GM19467 (cell line): ENCODE measurements at regions not wholly inside any gene's neighbourhood (a gene's known extent, or its start where the extent isn't known, plus 50 kb on each side); places are given as distances from the start of the nearest gene placed in this dataset.

Source experiments
- ATAC-seq: cut with Tn5 transposase; IDR thresholded peaks from one replicate; pipeline ENCODE4 v1.9.1; 2021; ENCODE audit warnings: mild to moderate bottlenecking, moderate library complexity; ENCODE audit not compliant: unreplicated experiment

DNA sequence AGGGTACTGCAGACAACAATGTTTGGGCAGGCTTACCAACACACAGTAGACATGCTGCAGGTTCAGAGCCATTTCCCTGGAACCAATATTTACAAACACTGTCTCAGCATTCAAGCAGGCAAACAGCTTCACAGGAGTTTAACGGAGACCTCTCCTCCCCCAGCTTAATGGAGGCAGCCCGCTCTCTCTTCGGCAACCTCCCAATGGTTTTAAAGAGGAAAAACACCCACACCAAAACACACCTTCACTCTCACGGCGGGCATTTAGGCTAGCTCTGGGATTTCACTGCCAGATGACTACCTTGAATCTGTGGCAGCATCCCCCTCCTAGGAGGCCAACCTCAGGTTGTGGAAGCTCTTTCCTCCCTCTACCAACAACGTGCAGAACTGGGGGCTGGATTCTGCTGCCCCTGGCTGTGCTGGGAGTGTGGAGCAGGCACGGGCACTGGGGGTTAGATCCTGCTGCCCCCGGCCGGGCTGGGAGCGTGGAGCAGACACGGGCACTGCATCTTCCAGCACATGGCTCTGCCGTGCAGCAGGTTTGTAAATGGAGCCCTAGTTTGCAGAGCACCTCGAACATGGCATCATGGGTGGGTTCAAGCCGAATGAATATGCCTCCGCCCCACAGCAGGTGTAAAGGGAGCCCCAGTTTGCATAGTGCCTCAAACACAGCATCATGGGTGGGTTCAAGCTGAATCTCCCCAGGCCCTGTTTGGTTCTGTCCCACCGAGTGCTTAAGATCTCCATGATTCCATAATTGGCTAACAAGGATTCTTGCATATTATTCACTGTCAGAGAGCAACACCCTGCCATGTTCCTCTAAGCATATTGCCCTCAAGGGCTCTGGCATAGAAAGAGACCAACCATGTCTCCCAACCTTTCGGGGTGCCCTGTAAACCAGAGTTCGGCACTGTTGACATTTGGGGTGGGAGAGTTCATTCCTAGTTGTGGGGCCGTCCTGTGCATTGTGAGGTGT is 86.4 kb downstream of the RBFOX3 start:
- ATAC-seq = no peak

DNA sequence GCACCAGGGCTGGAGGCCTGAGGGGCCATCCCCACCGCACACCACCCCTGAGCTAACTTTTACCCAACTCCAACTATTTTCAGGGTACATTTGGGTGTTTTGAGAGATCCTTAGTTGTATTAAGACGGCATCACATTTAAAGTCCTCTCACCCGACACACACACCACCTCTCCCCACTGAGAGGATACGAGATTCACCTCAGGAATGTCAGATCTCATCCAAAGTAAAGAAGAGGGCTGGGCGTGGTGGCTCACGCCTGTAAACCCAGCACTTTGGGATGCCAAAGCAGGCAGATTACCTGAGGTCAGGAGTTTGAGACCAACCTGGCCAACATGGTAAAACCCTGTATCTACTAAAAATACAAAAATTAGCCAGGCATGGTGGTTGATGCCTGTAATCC is 88.4 kb downstream of the RBFOX3 start:
- ATAC-seq = no peak

DNA sequence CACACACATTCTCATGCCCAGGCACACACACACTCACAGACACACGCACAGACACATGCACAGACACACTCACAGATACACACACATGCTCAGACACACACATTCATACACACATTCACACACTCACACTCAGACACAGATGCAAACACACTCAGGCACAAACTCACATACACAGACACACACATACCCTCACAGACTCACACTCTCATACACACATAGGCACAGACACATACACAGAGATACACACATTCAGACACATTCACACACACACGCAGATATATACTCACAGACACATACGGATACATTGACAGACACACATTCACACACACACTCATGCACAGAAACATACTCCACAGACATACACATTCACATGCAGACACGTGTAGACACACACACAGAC is 89.6 kb downstream of the RBFOX3 start:
- ATAC-seq = no peak

DNA sequence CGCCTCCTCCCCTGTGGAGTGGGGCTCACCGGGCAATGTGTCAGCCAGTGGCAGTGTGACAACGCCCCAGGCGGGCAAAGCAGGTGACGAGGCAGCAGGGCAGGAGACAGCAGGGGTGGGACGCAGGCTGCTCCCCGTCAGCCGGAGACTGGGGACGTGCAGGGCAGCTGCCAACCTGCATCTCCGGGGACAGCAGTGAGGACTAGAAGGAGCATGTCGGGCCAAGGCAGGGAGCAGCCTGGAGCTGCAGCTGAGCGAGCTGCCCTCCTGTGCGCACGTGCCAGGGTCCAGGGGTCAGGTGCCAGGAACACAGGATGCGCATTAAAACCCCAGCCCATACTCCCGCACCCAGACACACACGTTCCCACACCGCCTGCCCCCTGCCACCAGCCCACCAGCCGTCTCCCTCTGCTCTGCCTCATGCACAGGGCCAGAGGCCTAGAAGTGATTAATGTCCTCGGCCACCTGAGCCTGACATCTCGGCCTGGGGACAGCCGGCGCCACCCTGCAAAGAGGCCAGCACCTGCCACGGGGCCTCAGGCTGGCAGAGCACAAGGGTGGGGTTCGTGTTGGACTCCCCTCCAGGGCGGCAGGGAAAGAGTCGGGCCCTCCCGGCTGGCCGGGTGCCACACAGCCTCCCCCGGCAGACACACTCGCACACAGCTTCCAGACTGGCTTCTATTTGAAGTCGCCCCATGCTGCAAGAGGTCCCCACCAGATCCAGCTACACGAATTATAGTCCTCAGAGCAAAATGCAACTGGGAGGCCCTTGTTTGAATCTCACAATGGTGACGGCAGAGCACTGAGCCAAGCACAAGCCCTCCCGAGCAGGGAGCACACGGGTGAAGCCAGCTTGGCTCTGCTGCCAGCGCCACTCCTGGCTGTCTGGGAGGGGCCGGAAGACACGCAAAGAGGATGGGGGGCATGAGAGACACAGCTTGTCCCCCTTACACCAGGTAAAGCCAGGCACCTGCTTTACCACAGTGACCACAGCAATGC is 90.4 kb downstream of the RBFOX3 start:
- no peak for ATAC-seq

DNA sequence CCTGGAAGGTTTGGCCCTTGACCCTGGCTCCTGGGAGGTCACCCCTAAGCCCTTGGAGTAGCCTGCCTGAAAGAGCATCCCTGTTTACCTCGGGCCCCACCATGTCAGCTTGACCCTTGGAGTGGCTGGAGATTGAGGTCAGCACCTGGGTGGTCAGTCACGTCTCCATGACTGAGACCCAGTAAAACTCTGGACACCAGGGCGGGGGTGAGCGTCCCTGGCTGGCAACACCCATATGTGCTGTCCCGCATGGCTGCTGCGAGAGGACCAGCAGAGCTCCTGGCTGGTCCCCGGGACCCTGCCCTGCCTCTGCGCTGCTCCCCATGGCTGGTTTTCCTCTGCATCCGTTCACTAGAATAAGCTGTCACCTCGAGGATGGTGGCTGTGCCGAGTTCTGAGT is 91.2 kb downstream of the RBFOX3 start:
- ATAC-seq = no peak

DNA sequence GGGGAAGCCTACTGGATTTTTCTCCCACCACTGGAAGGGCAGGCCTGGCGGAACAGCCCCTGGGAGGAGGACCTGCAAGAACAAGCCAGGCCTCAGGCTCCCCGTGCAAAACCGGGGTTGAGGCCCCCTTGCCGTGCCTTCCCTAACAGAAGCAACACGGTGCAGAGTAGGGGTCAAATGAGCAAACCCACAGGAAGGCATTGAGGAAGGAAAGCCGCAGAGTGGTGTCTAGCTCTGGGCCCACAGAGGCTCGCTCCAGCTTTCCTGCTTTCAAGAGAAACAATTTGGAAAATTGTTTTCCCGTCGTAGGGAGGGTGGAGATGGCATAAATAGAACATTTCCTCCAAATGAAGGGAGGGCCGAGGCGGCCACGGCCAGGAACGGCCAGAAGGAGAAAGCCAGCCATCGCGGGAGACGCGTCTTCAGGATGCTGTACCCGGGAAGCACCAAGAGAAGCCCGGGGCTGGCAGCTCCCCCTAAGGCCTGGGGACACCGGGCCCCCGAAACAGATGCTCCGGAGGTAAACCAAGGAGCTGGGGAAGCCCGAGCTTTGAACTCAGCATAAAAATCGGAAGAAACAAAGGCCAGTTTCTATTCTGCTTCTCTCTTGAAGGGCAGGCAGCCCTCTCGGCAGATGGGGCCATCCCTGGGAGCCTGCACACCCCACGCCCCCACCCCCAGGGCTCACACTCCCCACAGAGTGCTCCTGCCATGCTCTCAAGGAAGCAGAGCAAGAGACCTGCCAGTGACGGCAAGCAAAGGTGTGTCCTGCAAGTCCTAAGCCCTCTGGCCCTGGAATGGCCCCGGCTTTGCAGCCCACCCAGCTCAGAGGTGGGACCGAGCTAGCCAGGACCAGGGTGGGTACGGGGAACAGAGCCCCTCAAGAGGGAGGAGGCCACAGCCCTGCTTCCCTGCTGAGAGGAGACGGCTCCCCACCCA is 92.0 kb downstream of the RBFOX3 start:
- ATAC-seq = no peak

DNA sequence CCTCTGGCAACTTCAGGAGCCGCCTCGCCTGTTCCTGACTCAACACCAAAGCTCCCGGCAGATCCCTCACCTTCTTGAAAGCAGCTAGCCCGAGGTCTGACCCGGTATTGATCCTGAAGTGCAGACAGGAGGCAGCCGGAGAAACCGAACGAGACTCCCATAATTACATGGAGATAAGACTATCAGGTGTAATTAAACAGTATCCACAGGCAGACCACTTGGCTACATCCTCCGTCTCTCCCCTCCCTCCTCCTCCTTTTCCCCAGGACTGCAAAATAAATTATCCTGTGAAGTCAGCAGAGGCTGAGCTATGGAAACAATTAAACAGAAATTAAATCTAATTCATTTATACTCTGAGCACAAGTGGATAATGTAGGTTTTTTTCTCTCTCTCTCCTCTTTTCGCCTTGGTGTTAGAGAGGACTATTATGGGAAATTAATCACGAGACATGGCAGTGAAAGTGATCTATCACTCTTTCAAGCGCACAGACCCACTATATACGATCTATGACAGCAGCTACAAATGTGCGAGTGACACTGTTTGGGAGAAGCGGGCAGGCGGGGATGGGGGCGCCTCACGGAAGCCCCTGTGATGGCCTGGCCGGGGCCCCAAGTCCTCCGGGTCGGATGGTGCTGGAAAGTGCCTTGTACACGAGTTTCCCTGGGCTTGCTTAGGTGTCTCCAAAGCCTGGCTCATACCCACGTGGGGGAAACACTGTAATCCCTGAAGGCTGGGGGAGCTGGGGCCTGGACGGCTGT is 92.8 kb downstream of the RBFOX3 start:
- no peak for ATAC-seq

DNA sequence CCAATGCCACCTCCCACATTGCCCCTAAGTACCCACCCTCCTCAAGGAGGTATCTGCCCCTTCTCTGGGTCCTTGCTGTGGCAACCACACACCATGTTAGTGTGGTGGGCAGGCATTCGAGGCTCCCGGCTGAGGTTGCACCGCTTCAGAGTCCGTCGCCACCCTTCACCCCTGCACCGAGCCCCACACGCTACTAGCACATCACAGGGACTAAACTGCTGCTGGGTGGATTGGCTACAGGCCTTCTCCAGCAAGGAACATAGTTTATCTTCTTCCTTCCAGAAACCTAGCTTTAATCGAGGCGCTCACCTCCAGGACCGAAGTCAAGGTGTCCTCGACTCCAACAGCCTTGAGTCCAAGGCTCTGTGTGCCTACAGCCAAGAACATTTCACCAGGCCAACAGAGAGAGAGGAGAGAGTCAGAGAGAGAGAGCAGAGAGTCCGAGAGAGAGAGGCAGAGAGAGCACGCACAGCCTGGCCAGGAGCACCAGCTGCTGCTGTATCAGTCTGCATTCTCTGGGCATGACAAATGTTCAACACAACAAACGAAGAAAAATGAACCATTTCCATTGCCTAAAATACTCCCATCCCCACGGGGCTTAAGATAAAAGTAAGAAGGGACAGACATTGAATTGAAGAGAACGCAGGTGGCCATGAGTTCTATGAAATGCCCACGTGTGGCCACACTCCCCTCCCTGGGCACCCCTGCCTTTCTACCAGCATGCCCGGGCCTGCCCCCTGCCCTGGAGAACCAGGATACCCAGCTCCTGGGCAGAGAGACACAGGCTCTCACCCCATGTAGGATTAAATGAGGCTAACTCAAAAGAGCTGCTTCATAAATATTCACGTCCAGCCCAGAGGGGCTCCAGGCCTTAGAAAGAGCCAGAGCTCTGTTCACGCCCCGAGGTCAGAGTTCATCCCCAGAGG is 94.9 kb downstream of the RBFOX3 start:
- ATAC-seq = no peak

DNA sequence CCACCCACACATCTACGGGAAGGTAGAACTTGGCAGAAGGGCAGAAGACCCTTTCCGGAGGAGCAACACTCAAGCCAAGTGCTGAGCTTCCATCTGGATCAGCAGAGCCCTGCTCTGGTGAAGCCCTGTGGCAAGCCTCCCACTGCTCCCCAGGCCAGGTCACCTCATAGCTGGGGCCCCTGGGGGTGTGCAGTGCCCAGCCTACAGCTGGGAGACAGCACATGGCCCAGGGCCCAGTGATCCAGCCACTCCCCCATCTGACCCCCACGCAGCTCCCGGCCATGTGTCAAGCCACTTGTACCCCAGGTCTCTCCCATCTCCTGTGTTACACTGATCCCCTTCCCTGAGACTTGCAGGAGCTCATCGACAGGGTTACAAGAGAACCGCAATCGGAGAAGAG is 95.7 kb downstream of the RBFOX3 start:
- ATAC-seq = no peak

DNA sequence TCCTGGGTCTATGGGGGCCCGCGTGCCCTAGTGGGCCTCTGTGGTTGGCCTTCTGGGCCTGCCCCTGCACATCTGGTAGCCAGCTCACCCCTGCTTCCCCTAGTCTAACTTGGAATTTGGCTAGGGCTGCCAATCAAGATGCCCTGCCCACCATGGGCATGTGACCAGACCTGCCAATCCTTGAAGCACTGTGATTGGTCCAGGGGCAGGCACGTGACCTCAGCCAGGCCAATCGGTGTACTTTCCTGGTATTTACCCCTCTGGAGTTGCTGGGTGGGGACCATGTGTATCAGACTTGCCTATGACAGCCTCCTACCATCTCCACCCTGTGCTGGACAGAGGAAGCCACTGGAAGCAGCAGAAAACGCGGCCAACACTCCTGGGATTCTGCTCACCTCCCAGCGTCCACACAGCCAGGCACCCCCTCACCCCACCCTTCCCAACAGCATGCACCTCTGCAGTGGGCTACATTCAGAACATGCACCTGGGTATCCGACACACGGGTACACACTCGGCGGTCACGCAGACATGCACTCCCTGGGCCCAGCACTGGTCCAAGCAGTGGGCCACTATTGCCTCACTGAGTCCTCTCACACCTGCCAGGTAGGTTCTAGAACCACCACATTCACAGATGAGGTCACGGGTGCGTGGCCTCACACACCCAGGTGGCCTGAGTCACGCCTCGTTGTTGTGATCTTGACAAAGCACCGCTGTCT is 96.9 kb downstream of the RBFOX3 start:
- no peak for ATAC-seq

DNA sequence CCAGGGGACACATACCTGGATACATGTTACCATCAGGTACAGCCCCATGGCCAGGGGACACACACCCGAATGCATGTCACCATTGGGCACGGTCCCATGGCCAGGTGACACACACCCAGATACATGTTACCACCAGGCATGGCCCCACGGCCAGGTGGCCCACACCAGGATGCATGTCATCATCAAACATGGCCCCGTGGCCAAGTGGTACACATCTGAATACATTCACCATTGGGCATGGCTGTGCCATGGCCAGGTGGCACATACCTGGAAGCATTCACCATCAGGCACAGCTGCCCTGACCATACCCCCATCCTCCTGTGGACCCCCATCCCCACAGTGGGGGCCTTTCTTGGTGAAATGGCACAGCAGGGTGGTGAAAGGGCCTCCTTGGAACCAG is 97.6 kb downstream of the RBFOX3 start:
- ATAC-seq = no peak

DNA sequence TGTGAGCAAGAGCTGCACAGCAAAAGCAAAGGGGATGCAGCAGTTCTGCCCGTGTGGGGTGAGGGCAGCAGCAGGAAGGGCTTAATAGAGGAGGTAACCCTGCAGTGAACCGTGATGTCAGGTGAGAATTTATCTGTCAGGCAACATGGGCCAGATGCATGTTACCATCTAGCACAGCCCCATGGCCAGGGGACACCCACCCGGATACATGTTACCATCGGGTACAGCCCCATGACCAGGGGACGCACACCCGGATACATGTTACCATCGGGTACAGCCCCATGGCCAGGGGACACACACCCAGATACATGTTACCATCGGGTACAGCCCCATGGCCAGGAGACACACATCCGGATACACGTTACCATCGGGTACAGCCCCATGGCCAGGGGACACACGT is 99.4 kb downstream of the RBFOX3 start:
- ATAC-seq = no peak

DNA sequence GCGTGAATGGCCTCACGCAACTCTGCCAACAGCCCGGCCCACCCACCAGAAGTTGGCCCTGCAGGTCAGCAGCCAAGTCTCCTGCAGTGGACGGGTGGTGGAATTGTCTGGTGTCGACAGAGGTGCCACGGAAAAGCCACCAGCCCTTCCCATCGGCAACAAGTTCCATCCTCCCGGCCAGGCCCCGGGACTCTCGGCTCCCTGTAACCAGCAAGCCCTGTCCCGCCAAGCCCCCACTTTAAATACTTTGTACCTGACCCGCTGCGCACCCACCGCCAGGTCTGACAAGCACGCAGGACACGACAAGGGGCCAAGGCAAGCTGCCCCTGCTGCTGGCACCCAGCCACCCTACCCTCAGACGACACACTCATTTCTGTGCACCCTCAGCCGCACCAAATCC is 100.8 kb downstream of the RBFOX3 start:
- ATAC-seq = no peak

DNA sequence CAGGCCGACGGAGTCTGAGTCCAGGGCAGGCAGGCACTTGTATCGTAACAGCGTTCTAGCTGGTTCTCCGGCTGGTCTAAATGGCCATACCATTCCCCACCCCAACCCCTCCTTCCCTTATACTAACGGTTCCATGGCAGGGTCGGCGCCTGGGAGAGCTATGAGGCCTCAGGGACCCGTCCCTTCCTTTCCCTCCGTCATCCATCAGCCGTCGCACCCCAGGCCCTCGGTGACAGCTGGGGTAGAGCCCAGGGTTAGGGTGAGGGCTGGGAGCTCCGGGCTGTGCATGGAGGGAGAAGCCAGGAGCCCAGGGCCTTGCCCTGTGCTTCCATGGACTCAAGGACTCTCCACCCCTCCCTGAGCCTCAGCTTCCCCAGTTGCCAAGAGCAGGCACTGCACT is 101.4 kb downstream of the RBFOX3 start:
- no peak for ATAC-seq

DNA sequence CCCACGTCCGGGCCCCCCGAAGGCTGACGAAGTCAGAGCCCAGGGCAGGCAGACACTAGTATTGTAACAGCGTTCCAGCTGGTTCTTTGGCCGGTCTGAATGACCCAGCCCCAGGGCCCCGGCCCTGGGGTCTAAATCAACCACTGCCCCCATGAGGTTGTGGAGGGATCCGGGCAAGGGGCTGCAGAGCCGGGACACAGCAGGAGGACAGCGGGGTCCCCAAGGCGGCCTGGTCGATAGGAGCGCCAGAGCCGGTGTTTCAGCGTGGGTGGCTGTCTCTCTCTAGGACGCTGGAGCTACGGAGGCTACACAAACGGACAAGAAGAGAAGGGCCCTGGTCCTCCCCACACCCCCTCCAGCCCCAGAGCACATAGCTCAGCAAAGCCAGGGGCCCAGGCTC is 101.8 kb downstream of the RBFOX3 start:
- ATAC-seq = no peak

DNA sequence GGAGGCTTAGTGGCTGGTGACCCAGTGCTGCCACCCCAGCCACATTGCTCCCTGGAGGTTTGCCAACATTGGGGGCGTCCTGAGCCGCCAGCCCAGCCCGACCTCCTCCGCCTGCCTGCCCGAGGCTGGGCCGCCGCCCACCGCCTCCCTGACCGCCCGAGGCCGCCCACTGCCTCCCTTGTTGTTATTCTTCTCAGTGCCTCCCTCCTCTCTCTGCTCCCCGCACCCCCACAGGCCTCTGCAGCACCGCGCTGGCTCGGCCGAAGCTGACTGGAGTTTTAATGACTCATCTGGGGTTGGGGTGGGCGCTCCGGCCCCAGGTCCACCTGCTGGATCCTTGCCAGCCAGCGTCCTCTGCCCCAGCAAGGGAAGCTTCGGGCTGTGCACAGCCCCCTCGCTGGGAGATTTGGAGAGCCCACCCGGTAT is 102.5 kb downstream of the RBFOX3 start:
- ATAC-seq = no peak

DNA sequence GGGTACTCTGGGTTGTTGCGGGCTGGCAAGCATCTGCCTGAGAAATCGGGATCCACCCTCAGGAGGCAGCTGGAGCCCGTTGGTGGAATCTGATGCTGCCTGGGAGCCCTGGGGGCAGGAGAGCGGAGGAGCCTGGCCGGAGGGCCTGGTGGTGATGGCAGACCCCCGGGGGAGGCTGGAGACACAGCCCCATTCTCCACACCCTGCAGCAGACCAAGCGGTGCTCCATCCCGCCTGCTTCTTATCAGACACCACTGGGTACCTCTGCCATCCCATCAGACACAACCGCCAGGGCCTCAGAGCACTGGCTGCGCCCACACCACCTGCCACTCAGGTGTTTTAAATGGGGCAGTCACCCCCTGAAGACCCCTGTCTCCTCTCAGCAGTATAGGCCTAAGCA is 103.9 kb downstream of the RBFOX3 start:
- ATAC-seq = no peak
